ENCODE measurements at regions not wholly inside any gene's neighbourhood (a gene's known extent, or its start where the extent isn't known, plus 50 kb on each side); places are given as distances from the start of the nearest gene placed in this dataset.
"Not testable (repeated sequence)": the region's sequence is repeated elsewhere in the genome, so short reads cannot be mapped to it uniquely, and the experiment has no call there.

- DNase-seq: no peak
These were observed 168.1 kb upstream of the SATB1 start for GRCh38 chr3:18593231-18593630.

- no peak for DNase-seq
These were observed 166.0 kb upstream of the SATB1 start for GRCh38 chr3:18591120-18591519.

- DNase-seq: no peak
These were observed 160.9 kb upstream of the SATB1 start for GRCh38 chr3:18586076-18586475.

- no peak for DNase-seq
These were observed 160.1 kb upstream of the SATB1 start for GRCh38 chr3:18585004-18585968.

GRCh38 chr3:18580268-18580667 is 155.1 kb upstream of the SATB1 start:
- peak in 1 of 2 experiments; percentile 30 for DNase-seq

GRCh38 chr3:18579661-18580060 is 154.5 kb upstream of the SATB1 start:
- no peak for DNase-seq

GRCh38 chr3:18575573-18575972 is 150.4 kb upstream of the SATB1 start:
- DNase-seq: no peak

GRCh38 chr3:18572809-18573208 is 147.7 kb upstream of the SATB1 start:
- peak in 1 of 2 experiments; percentile 65 for DNase-seq

GRCh38 chr3:18567293-18567692 is 142.2 kb upstream of the SATB1 start:
- DNase-seq: no peak

GRCh38 chr3:18562364-18563154 is 137.4 kb upstream of the SATB1 start:
- DNase-seq: no peak

GRCh38 chr3:18559331-18559842 is 134.2 kb upstream of the SATB1 start:
- peak; percentile 47 to 73 for DNase-seq

- no peak for DNase-seq
These were observed 133.4 kb upstream of the SATB1 start for GRCh38 chr3:18558507-18558906.

- no peak for DNase-seq
These were observed 132.1 kb upstream of the SATB1 start for GRCh38 chr3:18557216-18557615.

GRCh38 chr3:18556503-18557135 is 131.5 kb upstream of the SATB1 start:
- DNase-seq: no peak

GRCh38 chr3:18556001-18556408 is 130.9 kb upstream of the SATB1 start:
- no peak for DNase-seq

- not testable (repeated sequence) for DNase-seq
These were observed 127.5 kb upstream of the SATB1 start for GRCh38 chr3:18552579-18553105.

GRCh38 chr3:18546632-18547031 is 121.5 kb upstream of the SATB1 start:
- no peak for DNase-seq

GRCh38 chr3:18544146-18544545 is 119.0 kb upstream of the SATB1 start:
- peak; percentile 22 to 78 for DNase-seq

GRCh38 chr3:18538463-18539230 is 113.5 kb upstream of the SATB1 start:
- DNase-seq: no peak

GRCh38 chr3:18533039-18533438 is 107.9 kb upstream of the SATB1 start:
- DNase-seq: no peak

- no peak for DNase-seq
These were observed 106.5 kb upstream of the SATB1 start for GRCh38 chr3:18531662-18532061.

- DNase-seq: peak; percentile 81 to 94
These were observed 104.5 kb upstream of the SATB1 start for GRCh38 chr3:18529631-18530030.

Data from NCI-H524 (cell line).